ENCODE measurements at regions not wholly inside any gene's neighbourhood (a gene's known extent, or its start where the extent isn't known, plus 50 kb on each side); places are given as distances from the start of the nearest gene placed in this dataset.

DNA sequence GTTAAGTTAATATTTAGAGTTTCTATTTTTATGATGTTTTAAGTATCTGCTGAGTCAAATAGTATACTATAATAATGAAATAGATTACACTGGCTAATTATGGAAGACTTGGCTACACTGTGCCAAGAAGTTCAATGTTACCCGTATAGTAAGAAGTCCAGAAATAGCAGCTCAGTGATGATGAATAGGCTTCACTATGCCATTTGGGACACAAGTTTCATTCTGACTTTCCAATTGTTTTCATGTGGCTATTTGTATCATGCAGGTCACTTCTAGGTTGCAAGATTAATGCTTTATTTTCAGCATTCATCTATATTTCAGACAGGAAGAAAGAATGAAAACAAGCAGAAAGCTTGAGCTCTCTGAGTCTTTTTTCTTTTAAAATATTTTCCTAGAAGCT lies 194.5 kb upstream of the RIOK2 start:
- no peaks in the 10 kb centered on the region for H3K4me1 Mint-ChIP-seq

DNA sequence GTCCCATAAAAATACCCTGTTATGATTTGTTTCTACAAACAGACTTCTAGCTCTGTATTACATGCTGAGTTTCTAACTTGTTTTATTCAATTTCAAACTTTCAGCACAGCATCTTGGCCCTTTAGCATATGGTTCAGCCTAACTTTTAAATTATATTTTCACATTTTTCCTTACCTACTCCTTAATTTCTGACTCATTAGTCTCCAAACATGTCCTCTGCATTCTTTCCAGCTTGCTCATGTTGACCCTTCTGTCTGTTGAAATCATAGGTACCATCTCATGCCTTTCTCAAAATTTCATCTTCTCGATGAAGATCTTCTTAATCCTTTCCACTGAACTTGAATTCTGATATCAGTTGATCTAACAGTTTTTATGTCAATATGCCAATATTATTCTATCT lies 200.9 kb upstream of the RIOK2 start:
- Histone ChIP-seq H3K36me3 (ENCODE audit: control insufficient read depth in 2 of 2, extremely low read depth in 1 of 2, insufficient read depth in 1 of 2, low read length in 1 of 2) (no peaks in the 10 kb centered on the region), H3K4me3 (ENCODE audit: control insufficient read depth in 1 of 2, extremely low read depth in 1 of 2, low read length in 1 of 2) (no peak overlapping the region), H3K4me1 (ENCODE audit: control insufficient read depth in 1 of 2, extremely low read depth in 1 of 2, insufficient read depth in 2 of 2, low read length in 2 of 2) (no peaks in the 10 kb centered on the region), H3K27ac (ENCODE audit: low read length) (no peak overlapping the region), H3K9me3 (no peaks in the 10 kb centered on the region), H3K27me3 (replicated peaks in 1 of 2; ENCODE audit: control insufficient read depth in 2 of 2, extremely low read depth in 1 of 2, insufficient read depth in 2 of 2, low read length in 1 of 2) (no peaks in the 10 kb centered on the region)
- no peak for ATAC-seq (replicated peaks in 1 of 4)
- CTCF ChIA-PET = no interaction called here
- WGBS (ENCODE audit: insufficient coverage) = no CpG with 5 or more reads among the region's 1 CpG
- H3K27ac Mint-ChIP-seq = no peak overlapping the region
- H3K4me1 Mint-ChIP-seq = no peaks in the 10 kb centered on the region
- no peak for DNase-seq
- H3K36me3 Mint-ChIP-seq = no peaks in the 10 kb centered on the region
- H3K27me3 Mint-ChIP-seq = no peaks in the 10 kb centered on the region
- POLR2A ChIA-PET = no interaction called here
- H3K9me3 Mint-ChIP-seq = peaks cover 4 to 13% (median 5%) of the 10 kb centered on the region in 3 donors
- no peak overlapping the region for H3K4me3 Mint-ChIP-seq

More for the DNA sequence above, 194.5 kb upstream of the RIOK2 start:
- no peak overlapping the region for H3K4me3 Mint-ChIP-seq
- no peaks in the 10 kb centered on the region for H3K36me3 ChIP-seq (ENCODE audit: control insufficient read depth in 2 of 2, extremely low read depth in 1 of 2, insufficient read depth in 1 of 2, low read length in 1 of 2)
- ChIA-PET CTCF (no interaction called here), POLR2A (no interaction called here)
- DNase-seq (no peak), ATAC-seq (replicated peaks in 1 of 4) (no peak)
- no peak overlapping the region for H3K4me3 ChIP-seq (ENCODE audit: control insufficient read depth in 1 of 2, extremely low read depth in 1 of 2, low read length in 1 of 2)
- no peaks in the 10 kb centered on the region for H3K36me3 Mint-ChIP-seq
- H3K27me3 ChIP-seq (replicated peaks in 1 of 2; ENCODE audit: control insufficient read depth in 2 of 2, extremely low read depth in 1 of 2, insufficient read depth in 2 of 2, low read length in 1 of 2) = no peaks in the 10 kb centered on the region
- no peak overlapping the region for H3K27ac Mint-ChIP-seq
- no peaks in the 10 kb centered on the region for H3K9me3 ChIP-seq
- no peaks in the 10 kb centered on the region for H3K4me1 ChIP-seq (ENCODE audit: control insufficient read depth in 1 of 2, extremely low read depth in 1 of 2, insufficient read depth in 2 of 2, low read length in 2 of 2)
- H3K9me3 Mint-ChIP-seq = peaks cover 4 to 14% (median 10%) of the 10 kb centered on the region in 3 donors
- H3K27me3 Mint-ChIP-seq = no peaks in the 10 kb centered on the region
- WGBS (ENCODE audit: insufficient coverage) = 71% methylated on average over 1 of the region's 1 CpG
- H3K27ac ChIP-seq (ENCODE audit: low read length) = no peak overlapping the region

DNA sequence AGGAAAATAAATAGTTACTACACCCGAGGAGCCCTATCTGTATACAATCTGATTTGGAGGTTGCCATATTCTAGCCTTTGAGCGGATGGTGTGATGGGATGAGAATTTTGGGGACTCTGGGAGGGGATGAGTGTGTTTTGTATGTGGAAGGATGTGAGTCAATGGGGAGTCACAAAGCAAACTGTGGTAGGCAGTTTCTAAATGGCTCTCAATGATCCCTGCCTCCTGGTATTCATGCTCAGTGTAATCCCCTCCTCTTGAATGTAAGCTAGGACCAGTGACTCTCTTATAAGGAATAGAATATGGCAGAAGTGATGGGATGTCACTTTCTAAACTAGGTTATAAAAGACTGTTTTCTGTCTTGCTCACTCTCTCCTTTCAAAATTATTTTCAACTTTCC lies 205.7 kb upstream of the RIOK2 start:
- DNase-seq = no peak
- H3K27me3 ChIP-seq (replicated peaks in 1 of 2; ENCODE audit: control insufficient read depth in 2 of 2, extremely low read depth in 1 of 2, insufficient read depth in 2 of 2, low read length in 1 of 2) = no peaks in the 10 kb centered on the region
- peaks cover 0 to 9% (median 5%) of the 10 kb centered on the region in 3 donors for H3K9me3 Mint-ChIP-seq
- H3K4me1 ChIP-seq (ENCODE audit: control insufficient read depth in 1 of 2, extremely low read depth in 1 of 2, insufficient read depth in 2 of 2, low read length in 2 of 2) = no peaks in the 10 kb centered on the region
- ATAC-seq (replicated peaks in 1 of 4) = no peak
- H3K4me3 Mint-ChIP-seq = no peak overlapping the region
- H3K4me1 Mint-ChIP-seq = no peaks in the 10 kb centered on the region
- no peaks in the 10 kb centered on the region for H3K9me3 ChIP-seq
- H3K27ac Mint-ChIP-seq = no peak overlapping the region
- H3K36me3 ChIP-seq (ENCODE audit: control insufficient read depth in 2 of 2, extremely low read depth in 1 of 2, insufficient read depth in 1 of 2, low read length in 1 of 2) = no peaks in the 10 kb centered on the region
- no peak overlapping the region for H3K4me3 ChIP-seq (ENCODE audit: control insufficient read depth in 1 of 2, extremely low read depth in 1 of 2, low read length in 1 of 2)
- H3K27ac ChIP-seq (ENCODE audit: low read length) = no peak overlapping the region
- POLR2A ChIA-PET = no interaction called here
- no peaks in the 10 kb centered on the region for H3K36me3 Mint-ChIP-seq
- CTCF ChIA-PET = no interaction called here
- 88% methylated on average over 2 of the region's 2 CpGs for WGBS (ENCODE audit: insufficient coverage)
- no peaks in the 10 kb centered on the region for H3K27me3 Mint-ChIP-seq

DNA sequence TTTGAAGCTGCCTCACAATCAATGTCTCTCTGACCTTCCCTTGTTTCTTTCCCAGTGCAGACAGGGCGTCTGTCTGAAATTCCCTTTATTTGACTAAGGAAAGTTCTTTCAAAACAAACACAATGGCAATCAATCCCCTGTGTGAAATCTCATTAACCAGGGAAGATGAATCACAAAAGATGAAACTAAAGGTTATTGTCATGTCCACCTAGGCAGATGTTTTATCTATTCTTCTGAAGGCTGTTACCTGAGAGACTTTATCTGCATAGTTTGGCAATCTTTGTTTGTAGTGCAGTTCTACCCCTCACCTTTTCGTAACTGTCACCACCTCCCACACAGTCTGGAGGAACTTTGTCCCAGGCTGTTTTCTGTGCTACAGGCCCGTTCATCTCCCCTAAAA lies 217.5 kb upstream of the RIOK2 start:
- ChIA-PET POLR2A (no interaction called here), CTCF (no interaction called here)
- Mint-ChIP-seq H3K36me3 (no peaks in the 10 kb centered on the region), H3K27ac (no peak overlapping the region), H3K4me1 (no peaks in the 10 kb centered on the region), H3K27me3 (no peaks in the 10 kb centered on the region), H3K4me3 (no peak overlapping the region), H3K9me3 (peaks cover 0 to 3% (median 0%) of the 10 kb centered on the region in 3 donors)
- no peak for ATAC-seq (replicated peaks in 1 of 4)
- no peaks in the 10 kb centered on the region for H3K36me3 ChIP-seq (ENCODE audit: control insufficient read depth in 2 of 2, extremely low read depth in 1 of 2, insufficient read depth in 1 of 2, low read length in 1 of 2)
- 67% methylated on average over 1 of the region's 3 CpGs for WGBS (ENCODE audit: insufficient coverage)
- no peak overlapping the region for H3K4me3 ChIP-seq (ENCODE audit: control insufficient read depth in 1 of 2, extremely low read depth in 1 of 2, low read length in 1 of 2)
- H3K4me1 ChIP-seq (ENCODE audit: control insufficient read depth in 1 of 2, extremely low read depth in 1 of 2, insufficient read depth in 2 of 2, low read length in 2 of 2) = no peaks in the 10 kb centered on the region
- no peak overlapping the region for H3K27ac ChIP-seq (ENCODE audit: low read length)
- no peak for DNase-seq
- H3K27me3 ChIP-seq (replicated peaks in 1 of 2; ENCODE audit: control insufficient read depth in 2 of 2, extremely low read depth in 1 of 2, insufficient read depth in 2 of 2, low read length in 1 of 2) = no peaks in the 10 kb centered on the region
- no peaks in the 10 kb centered on the region for H3K9me3 ChIP-seq

DNA sequence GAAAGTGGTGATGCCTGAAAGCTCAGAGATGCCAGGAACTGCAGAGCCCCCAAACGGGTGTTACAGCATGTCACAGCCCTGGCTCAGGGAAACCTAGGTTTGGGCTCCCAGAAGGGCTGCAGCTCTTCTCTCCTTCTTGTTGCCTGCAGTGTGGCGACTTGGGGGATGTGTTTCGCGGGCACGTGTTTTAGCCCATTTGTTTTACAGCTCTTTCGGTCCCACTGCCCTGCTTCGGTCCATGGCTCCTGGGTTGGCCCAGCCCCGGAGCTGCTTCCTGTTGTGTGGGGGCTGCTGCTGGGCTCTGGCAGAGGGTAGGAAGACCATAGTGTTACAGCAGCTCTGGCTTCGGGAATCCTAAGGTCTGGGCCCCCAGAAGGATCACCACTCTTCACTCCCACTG lies 222.9 kb upstream of the RIOK2 start:
- H3K4me1 Mint-ChIP-seq = no peaks in the 10 kb centered on the region
- POLR2A ChIA-PET = no interaction called here
- 90% methylated on average over 3 of the region's 9 CpGs for WGBS (ENCODE audit: insufficient coverage)
- ATAC-seq (replicated peaks in 1 of 4) = no peak
- Histone ChIP-seq H3K4me1 (ENCODE audit: control insufficient read depth in 1 of 2, extremely low read depth in 1 of 2, insufficient read depth in 2 of 2, low read length in 2 of 2) (no peaks in the 10 kb centered on the region), H3K36me3 (ENCODE audit: control insufficient read depth in 2 of 2, extremely low read depth in 1 of 2, insufficient read depth in 1 of 2, low read length in 1 of 2) (no peaks in the 10 kb centered on the region), H3K27ac (ENCODE audit: low read length) (no peak overlapping the region), H3K27me3 (replicated peaks in 1 of 2; ENCODE audit: control insufficient read depth in 2 of 2, extremely low read depth in 1 of 2, insufficient read depth in 2 of 2, low read length in 1 of 2) (no peaks in the 10 kb centered on the region), H3K4me3 (ENCODE audit: control insufficient read depth in 1 of 2, extremely low read depth in 1 of 2, low read length in 1 of 2) (no peak overlapping the region), H3K9me3 (no peaks in the 10 kb centered on the region)
- CTCF ChIA-PET = no interaction called here
- H3K36me3 Mint-ChIP-seq = no peaks in the 10 kb centered on the region
- no peaks in the 10 kb centered on the region for H3K27me3 Mint-ChIP-seq
- peaks cover 0 to 9% (median 6%) of the 10 kb centered on the region in 3 donors for H3K9me3 Mint-ChIP-seq
- DNase-seq = no peak
- H3K4me3 Mint-ChIP-seq = no peak overlapping the region
- no peak overlapping the region for H3K27ac Mint-ChIP-seq

DNA sequence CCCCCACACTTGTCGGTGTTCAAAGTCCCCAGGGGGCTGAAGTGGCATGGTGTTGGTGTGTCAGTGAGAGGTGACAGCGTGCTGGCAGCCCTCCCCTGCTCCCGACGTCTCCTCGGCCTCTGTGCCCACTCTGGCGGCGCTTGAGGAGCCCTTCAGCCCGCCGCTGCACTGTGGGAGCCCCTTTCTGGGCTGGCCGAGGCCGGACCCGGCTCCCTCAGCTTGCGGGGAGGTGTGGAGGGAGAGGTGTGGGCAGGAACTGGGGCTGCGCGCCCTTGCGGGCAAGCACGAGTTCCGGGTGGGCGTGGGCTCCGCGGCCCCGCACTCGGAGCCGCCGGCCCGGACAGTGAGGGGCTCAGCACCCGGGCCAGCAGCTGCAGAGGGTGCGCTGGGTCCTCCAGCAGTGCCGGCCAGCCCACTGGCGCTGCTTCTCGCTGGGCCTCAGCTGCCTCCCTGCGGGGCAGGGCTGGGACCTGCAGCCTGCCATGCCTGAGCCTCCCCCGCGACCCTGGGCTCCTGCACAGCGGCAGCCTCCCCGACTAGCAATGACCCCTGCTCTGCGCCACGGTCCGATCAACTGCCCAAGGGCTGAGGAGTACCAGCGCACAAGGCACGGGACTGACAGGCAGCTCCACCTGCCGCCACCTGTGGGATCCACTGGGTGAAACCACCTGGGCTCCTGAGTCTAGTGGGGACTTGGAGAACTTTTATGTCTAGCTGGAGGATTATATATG lies 224.1 kb upstream of the RIOK2 start:
- Mint-ChIP-seq H3K27me3 (no peaks in the 10 kb centered on the region), H3K4me1 (no peaks in the 10 kb centered on the region), H3K36me3 (no peaks in the 10 kb centered on the region), H3K9me3 (peaks cover 0 to 9% (median 6%) of the 10 kb centered on the region in 3 donors), H3K4me3 (no peak overlapping the region), H3K27ac (no peak overlapping the region)
- ATAC-seq (replicated peaks in 1 of 4) (no peak), DNase-seq (no peak)
- no peaks in the 10 kb centered on the region for H3K9me3 ChIP-seq
- H3K4me1 ChIP-seq (ENCODE audit: control insufficient read depth in 1 of 2, extremely low read depth in 1 of 2, insufficient read depth in 2 of 2, low read length in 2 of 2) = no peaks in the 10 kb centered on the region
- H3K27ac ChIP-seq (ENCODE audit: low read length) = no peak overlapping the region
- no peaks in the 10 kb centered on the region for H3K36me3 ChIP-seq (ENCODE audit: control insufficient read depth in 2 of 2, extremely low read depth in 1 of 2, insufficient read depth in 1 of 2, low read length in 1 of 2)
- no peaks in the 10 kb centered on the region for H3K27me3 ChIP-seq (replicated peaks in 1 of 2; ENCODE audit: control insufficient read depth in 2 of 2, extremely low read depth in 1 of 2, insufficient read depth in 2 of 2, low read length in 1 of 2)
- H3K4me3 ChIP-seq (ENCODE audit: control insufficient read depth in 1 of 2, extremely low read depth in 1 of 2, low read length in 1 of 2) = no peak overlapping the region
- WGBS (ENCODE audit: insufficient coverage) = 93% methylated on average over 37 of the region's 42 CpGs
- POLR2A ChIA-PET = no interaction called here
- CTCF ChIA-PET = no interaction called here

- Mint-ChIP-seq H3K27me3 (no peaks in the 10 kb centered on the region), H3K27ac (no peak overlapping the region), H3K9me3 (peaks cover 0 to 9% (median 6%) of the 10 kb centered on the region in 3 donors), H3K4me3 (no peak overlapping the region), H3K4me1 (no peaks in the 10 kb centered on the region), H3K36me3 (no peaks in the 10 kb centered on the region)
- H3K4me1 ChIP-seq (ENCODE audit: control insufficient read depth in 1 of 2, extremely low read depth in 1 of 2, insufficient read depth in 2 of 2, low read length in 2 of 2) = no peaks in the 10 kb centered on the region
- H3K27ac ChIP-seq (ENCODE audit: low read length) = no peak overlapping the region
- H3K36me3 ChIP-seq (ENCODE audit: control insufficient read depth in 2 of 2, extremely low read depth in 1 of 2, insufficient read depth in 1 of 2, low read length in 1 of 2) = no peaks in the 10 kb centered on the region
- no peaks in the 10 kb centered on the region for H3K9me3 ChIP-seq
- ATAC-seq (replicated peaks in 1 of 4) (no peak), DNase-seq (no peak)
- 62% methylated on average over 5 of the region's 9 CpGs for WGBS (ENCODE audit: insufficient coverage)
- CTCF ChIA-PET = no interaction called here
- H3K27me3 ChIP-seq (replicated peaks in 1 of 2; ENCODE audit: control insufficient read depth in 2 of 2, extremely low read depth in 1 of 2, insufficient read depth in 2 of 2, low read length in 1 of 2) = no peaks in the 10 kb centered on the region
- no peak overlapping the region for H3K4me3 ChIP-seq (ENCODE audit: control insufficient read depth in 1 of 2, extremely low read depth in 1 of 2, low read length in 1 of 2)
- POLR2A ChIA-PET = no interaction called here
These were observed 225.3 kb upstream of the RIOK2 start for GRCh38 chr5:97408331-97408730.
